ENCODE measurements at regions not wholly inside any gene's neighbourhood (a gene's known extent, or its start where the extent isn't known, plus 50 kb on each side); places are given as distances from the start of the nearest gene placed in this dataset.

- TF ChIP-seq CTCF (IDR thresholded peaks at IDR 0.05) (no peak), POLR2A (IDR thresholded peaks at IDR 0.05) (no peak)
Measured at GRCh38 chr2:57885742-57886141, 160.9 kb upstream of the VRK2 start.
